ENCODE measurements at regions not wholly inside any gene's neighbourhood (a gene's known extent, or its start where the extent isn't known, plus 50 kb on each side); places are given as distances from the start of the nearest gene placed in this dataset.
A peak's percentile ranks its signal among the peaks of the same experiment; 100 is the strongest.

DNA sequence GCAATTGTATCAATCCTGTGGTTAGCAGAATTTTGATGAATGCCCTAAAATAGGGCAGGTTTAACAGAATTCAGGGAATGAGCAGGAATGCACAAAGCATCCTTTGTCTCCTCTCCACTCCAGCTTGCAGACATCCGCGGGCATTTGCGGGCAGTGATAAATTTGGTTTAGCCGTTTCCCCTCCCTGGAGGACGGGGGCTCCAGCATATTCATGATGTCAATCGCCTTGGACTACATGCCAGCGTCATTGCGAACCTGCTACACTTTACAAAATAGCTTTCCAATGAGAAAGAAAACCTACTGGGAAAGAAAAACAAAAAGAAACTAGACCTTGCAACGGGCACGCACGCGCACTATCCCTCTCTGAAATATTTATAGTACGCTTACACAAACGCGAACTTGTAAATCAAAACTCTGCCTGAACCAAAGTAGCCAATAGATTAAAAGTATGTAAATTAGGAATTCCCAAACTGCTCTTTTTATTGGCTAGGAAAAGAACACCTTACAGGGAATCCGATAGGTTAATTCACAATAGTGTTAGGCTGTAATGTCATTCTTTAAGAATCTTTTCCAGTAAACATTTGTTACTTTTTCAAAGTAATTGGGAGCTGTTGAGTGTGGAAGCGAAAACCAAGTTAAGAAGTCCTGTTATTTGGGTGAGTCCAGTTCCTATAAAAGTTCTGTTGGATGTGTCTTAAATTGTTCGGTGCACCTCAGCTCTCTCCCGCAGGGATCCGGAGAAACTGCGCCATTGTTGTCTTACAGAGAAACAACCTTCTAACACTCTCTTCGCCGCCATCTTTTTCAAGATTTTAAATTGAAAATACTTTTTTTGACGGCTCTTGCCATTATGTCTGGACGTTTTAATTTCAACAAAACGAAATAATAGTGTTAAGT, 136.7 kb downstream of the HFE start (continued):
- peak; percentile 76 for TF ChIP-seq TAF1 (IDR thresholded peaks at IDR 0.05; ENCODE audit: borderline replicate concordance, low read depth, low read length)
- TF ChIP-seq, protein P1, sequence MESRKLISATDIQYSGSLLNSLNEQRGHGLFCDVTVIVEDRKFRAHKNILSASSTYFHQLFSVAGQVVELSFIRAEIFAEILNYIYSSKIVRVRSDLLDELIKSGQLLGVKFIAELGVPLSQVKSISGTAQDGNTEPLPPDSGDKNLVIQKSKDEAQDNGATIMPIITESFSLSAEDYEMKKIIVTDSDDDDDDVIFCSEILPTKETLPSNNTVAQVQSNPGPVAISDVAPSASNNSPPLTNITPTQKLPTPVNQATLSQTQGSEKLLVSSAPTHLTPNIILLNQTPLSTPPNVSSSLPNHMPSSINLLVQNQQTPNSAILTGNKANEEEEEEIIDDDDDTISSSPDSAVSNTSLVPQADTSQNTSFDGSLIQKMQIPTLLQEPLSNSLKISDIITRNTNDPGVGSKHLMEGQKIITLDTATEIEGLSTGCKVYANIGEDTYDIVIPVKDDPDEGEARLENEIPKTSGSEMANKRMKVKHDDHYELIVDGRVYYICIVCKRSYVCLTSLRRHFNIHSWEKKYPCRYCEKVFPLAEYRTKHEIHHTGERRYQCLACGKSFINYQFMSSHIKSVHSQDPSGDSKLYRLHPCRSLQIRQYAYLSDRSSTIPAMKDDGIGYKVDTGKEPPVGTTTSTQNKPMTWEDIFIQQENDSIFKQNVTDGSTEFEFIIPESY (IDR thresholded peaks at IDR 0.05; ENCODE audit: borderline replicate concordance, low read depth) = peak; percentile 75
- no peak for TF ChIP-seq RAD21 (IDR thresholded peaks at IDR 0.05; ENCODE audit: low read length)
- TF ChIP-seq, protein P2, sequence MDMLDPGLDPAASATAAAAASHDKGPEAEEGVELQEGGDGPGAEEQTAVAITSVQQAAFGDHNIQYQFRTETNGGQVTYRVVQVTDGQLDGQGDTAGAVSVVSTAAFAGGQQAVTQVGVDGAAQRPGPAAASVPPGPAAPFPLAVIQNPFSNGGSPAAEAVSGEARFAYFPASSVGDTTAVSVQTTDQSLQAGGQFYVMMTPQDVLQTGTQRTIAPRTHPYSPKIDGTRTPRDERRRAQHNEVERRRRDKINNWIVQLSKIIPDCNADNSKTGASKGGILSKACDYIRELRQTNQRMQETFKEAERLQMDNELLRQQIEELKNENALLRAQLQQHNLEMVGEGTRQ (IDR thresholded peaks at IDR 0.05; ENCODE audit: borderline replicate concordance, low read depth, low read length) = no peak
- no peak for TF ChIP-seq EZH2phosphoT487 (IDR thresholded peaks at IDR 0.05; ENCODE audit: borderline replicate concordance, low read depth)
- TF ChIP-seq CTCF (IDR thresholded peaks at IDR 0.05) = no peak; the same call in 1 of the 2 replicates

DNA sequence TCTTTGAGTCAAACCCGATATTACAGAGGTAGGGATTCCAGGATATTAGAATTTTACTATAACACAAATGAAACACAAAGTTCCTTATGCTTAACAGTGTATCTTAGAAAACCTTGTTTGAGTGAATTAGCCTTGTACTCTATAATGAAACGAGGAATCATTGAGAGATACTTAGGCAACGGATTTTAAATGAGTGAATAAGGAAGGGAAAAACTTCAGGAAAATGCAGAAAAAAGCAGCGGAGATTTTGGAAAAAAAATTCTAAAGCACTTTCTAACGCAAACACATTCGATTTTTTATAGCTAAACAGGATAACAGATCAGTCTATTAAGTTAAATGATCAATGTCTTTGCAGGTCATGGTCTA, 137.3 kb downstream of the HFE start:
- Histone ChIP-seq H3K27me3 (ENCODE audit: insufficient read depth) (no peaks in the 10 kb centered on the region), H3K79me2 (ENCODE audit: insufficient read depth) (no peaks in the 10 kb centered on the region), H3K4me1 (ENCODE audit: control insufficient read depth in 1 of 2, insufficient read depth in 2 of 2, low read depth in 1 of 2, low read length in 1 of 2) (peaks cover 8 to 15% of the 10 kb centered on the region in 2 experiments; a peak in 3 of 4 replicates), H3K9ac (peak overlapping the region; percentile 95), H3K9me3 (no peaks in the 10 kb centered on the region), H3K4me3 (ENCODE audit: low read depth in 2 of 2, low read length in 1 of 2) (peak overlapping the region; percentile 72 to 80), H3K4me2 (peak overlapping the region; percentile 77), H3K9me2 (no peaks in the 10 kb centered on the region), H3K36me3 (replicated peaks in 1 of 2; ENCODE audit: control insufficient read depth in 1 of 2, insufficient read depth in 2 of 2, low read length in 1 of 2) (no peaks in the 10 kb centered on the region), H4K20me1 (ENCODE audit: insufficient read depth) (no peaks in the 10 kb centered on the region), H3F3A (replicated peaks; ENCODE audit: insufficient read depth) (peaks cover 39% of the 10 kb centered on the region), H3K27ac (ENCODE audit: low read depth in 2 of 2, low read length in 1 of 2) (peak overlapping the region; percentile 99 to 100), H2AFZ (ENCODE audit: low read depth) (peak overlapping the region; percentile 39; the same call in 1 of the 2 replicates)
- TF ChIP-seq TCF12 (IDR thresholded peaks at IDR 0.05) = no peak
- no peak for TF ChIP-seq PBX3 (IDR thresholded peaks at IDR 0.05)
- TF ChIP-seq TEAD4 (IDR thresholded peaks at IDR 0.05; ENCODE audit: borderline replicate concordance, insufficient read depth) = no peak
- no peak for TF ChIP-seq NRF1 (IDR thresholded peaks at IDR 0.05; ENCODE audit: low read depth, low read length)
- no peak for TF ChIP-seq ELF1 (IDR thresholded peaks at IDR 0.05)
- no peak for TF ChIP-seq JUND (IDR thresholded peaks at IDR 0.05)
- TF ChIP-seq MEF2A (IDR thresholded peaks at IDR 0.05; ENCODE audit: borderline replicate concordance, low read depth) = no peak
- TF ChIP-seq, protein P3, sequence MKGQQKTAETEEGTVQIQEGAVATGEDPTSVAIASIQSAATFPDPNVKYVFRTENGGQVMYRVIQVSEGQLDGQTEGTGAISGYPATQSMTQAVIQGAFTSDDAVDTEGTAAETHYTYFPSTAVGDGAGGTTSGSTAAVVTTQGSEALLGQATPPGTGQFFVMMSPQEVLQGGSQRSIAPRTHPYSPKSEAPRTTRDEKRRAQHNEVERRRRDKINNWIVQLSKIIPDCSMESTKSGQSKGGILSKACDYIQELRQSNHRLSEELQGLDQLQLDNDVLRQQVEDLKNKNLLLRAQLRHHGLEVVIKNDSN (IDR thresholded peaks at IDR 0.05; ENCODE audit: borderline replicate concordance, low read depth) = no peak
- no peak for TF ChIP-seq MAX (IDR thresholded peaks at IDR 0.05; ENCODE audit: low read depth)
- no peak for TF ChIP-seq RCOR1 (IDR thresholded peaks at IDR 0.05; ENCODE audit: low read length)
- TF ChIP-seq YY1 (IDR thresholded peaks at IDR 0.05; ENCODE audit: low read depth) = no peak
- no peak for TF ChIP-seq CHD2 (IDR thresholded peaks at IDR 0.05; ENCODE audit: low read length, partially characterized antibody)
- TF ChIP-seq, protein P1 (IDR thresholded peaks at IDR 0.05; ENCODE audit: borderline replicate concordance, low read depth) = no peak
- under 1% methylated on average over 6 of the region's 6 CpGs for WGBS (ENCODE audit: low lambda C conversion rate)
- ChIA-PET POLR2A (interaction anchor here (0.6 to 6.4 kb wide), 22 partner anchors 9 to 1668 kb away, joined by 3 to 107 read pairs (median 10); a partner anchor contains a TSS), CTCF (interaction anchor here (0.6 to 3.7 kb wide), 9 partner anchors 8 to 60 kb away, joined by 3 to 27 read pairs (median 8); a partner anchor contains a TSS)
- no peak for DNase-seq

Measured in SK-N-SH (cell line).